Naive thymus-derived CD4-positive, alpha-beta T cell (primary cell): ENCODE measurements at regions not wholly inside any gene's neighbourhood (a gene's known extent, or its start where the extent isn't known, plus 50 kb on each side); places are given as distances from the start of the nearest gene placed in this dataset.
"Not testable (repeated sequence)": the region's sequence is repeated elsewhere in the genome, so short reads cannot be mapped to it uniquely, and the experiment has no call there.

Experiments used
- ATAC-seq: fragments of 150-1000 bp; cut with Tn5 transposase; 2 replicates; pipeline ENCODE4 v1.10.0; 2021; ENCODE audit warnings: mild to moderate bottlenecking, moderate library complexity
- CTCF ChIA-PET: fragments of 350-600 bp; sonication (Branson Sonifier 250); formaldehyde crosslinking; loops from one replicate; lab custom pipeline; 2021; ENCODE audit warnings: antibody characterized with exemption; lab: Charles Lee
- POLR2A ChIA-PET: fragments of 350-600 bp; sonication (Branson Sonifier 250); formaldehyde crosslinking; loops from one replicate; lab custom pipeline; 2021; ENCODE audit warnings: antibody characterized with exemption, inconsistent platforms; lab: Charles Lee
- DNase-seq, 9 donors: peaks; one replicate each; pipeline versions ENCODE4 v3.0.0 to v3.0.0-alpha.2; 2020 to 2022; ENCODE audit warnings: mixed read lengths in 1 of 9
- H3K27ac ChIP-seq: one replicate; pipeline ENCODE4 v1.7.0; 2013; ENCODE audit warnings: mild to moderate bottlenecking, low read depth, low read length, moderate library complexity
- H3K27me3 ChIP-seq, 2 donors: one replicate each; pipeline ENCODE4 v1.7.0; 2013; ENCODE audit warnings: low read length in 2 of 2, mild to moderate bottlenecking in 2 of 2, moderate library complexity in 2 of 2; ENCODE audit not compliant: control insufficient read depth in 2 of 2, insufficient read depth in 2 of 2
- H3K36me3 ChIP-seq, 3 experiments: 1 replicate in 2 of 3; 2 replicates in 1 of 3; pipeline ENCODE4 v1.7.0; 2013; ENCODE audit warnings: low read length in 3 of 3, mild to moderate bottlenecking in 3 of 3, moderate library complexity in 1 of 3; ENCODE audit not compliant: insufficient read depth in 3 of 3, control insufficient read depth in 2 of 3
- H3K4me1 ChIP-seq, 2 donors: one replicate each; pipeline ENCODE4 v1.7.0; 2013; ENCODE audit warnings: low read length in 2 of 2, mild to moderate bottlenecking in 2 of 2, moderate library complexity in 1 of 2; ENCODE audit not compliant: control insufficient read depth in 2 of 2, insufficient read depth in 2 of 2
- H3K4me3 ChIP-seq: 2 replicates; pipeline ENCODE4 v1.7.0; 2013; ENCODE audit warnings: mild to moderate bottlenecking, low read length
- H3K9me3 ChIP-seq, 3 experiments: 1 replicate in 2 of 3; 2 replicates in 1 of 3; pipeline ENCODE4 v1.7.0; 2013; ENCODE audit warnings: low read length in 3 of 3; ENCODE audit not compliant: control insufficient read depth in 2 of 3
- H3K27ac Mint-ChIP-seq, 9 donors: one replicate each; pipeline ENCODE4 v1.8.0; 2020 to 2022; ENCODE audit warnings: mixed read lengths in 9 of 9, mild to moderate bottlenecking in 8 of 9, moderate library complexity in 5 of 9, inconsistent platforms in 2 of 9
- H3K27me3 Mint-ChIP-seq, 5 donors: one replicate each; pipeline ENCODE4 v1.8.0; 2021 to 2022; ENCODE audit warnings: mixed read lengths in 5 of 5, mild to moderate bottlenecking in 1 of 5
- H3K36me3 Mint-ChIP-seq, 5 donors: one replicate each; pipeline ENCODE4 v1.8.0; 2020 to 2022; ENCODE audit warnings: mixed read lengths in 5 of 5, mild to moderate bottlenecking in 3 of 5, inconsistent platforms in 1 of 5
- H3K4me1 Mint-ChIP-seq, 7 donors: one replicate each; pipeline ENCODE4 v1.8.0; 2020 to 2022; ENCODE audit warnings: mixed read lengths in 7 of 7, mild to moderate bottlenecking in 3 of 7, inconsistent platforms in 1 of 7
- H3K4me3 Mint-ChIP-seq, 10 donors: one replicate each; pipeline ENCODE4 v1.8.0; 2020 to 2022; ENCODE audit warnings: mild to moderate bottlenecking in 10 of 10, mixed read lengths in 10 of 10, moderate library complexity in 6 of 10, inconsistent platforms in 2 of 10
- H3K9me3 Mint-ChIP-seq, 11 donors: one replicate each; pipeline ENCODE4 v1.8.0; 2020 to 2022; ENCODE audit warnings: mixed read lengths in 11 of 11, mild to moderate bottlenecking in 4 of 11, inconsistent platforms in 1 of 11, moderate library complexity in 1 of 11
- intact Hi-C, 2 donors: fragments of 100-400 bp; cut with micrococcal nuclease; formaldehyde crosslinking; loops; one replicate each; pipeline ENCODE4 v1.15.1; 2023

DNA sequence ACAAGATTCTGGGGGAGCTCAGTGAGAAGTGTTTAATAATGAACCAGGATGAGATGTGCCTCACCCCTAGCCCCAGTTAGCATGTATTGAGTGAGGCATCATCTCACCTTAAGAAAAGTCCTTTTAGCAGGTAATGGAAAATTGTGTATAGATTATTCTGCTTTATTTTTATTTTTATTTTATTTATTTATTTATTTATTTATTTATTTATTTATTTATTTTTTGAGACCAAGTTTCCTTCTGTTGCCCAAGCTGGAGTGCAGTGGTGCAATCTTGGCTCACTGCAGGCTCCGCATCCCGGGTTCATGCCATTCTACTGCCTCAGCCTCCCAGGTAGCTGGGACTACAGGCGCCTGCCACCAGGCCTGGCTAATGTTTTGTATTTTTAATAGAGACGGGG, 315.8 kb downstream of the ANKRD30A start:
- H3K4me3 Mint-ChIP-seq, H3K36me3 ChIP-seq, H3K27me3 ChIP-seq, H3K27ac Mint-ChIP-seq, ATAC-seq, H3K27ac ChIP-seq, H3K36me3 Mint-ChIP-seq, H3K4me1 ChIP-seq, DNase-seq, H3K9me3 ChIP-seq, H3K4me3 ChIP-seq, H3K27me3 Mint-ChIP-seq, intact Hi-C loops, CTCF ChIA-PET, POLR2A ChIA-PET, H3K4me1 Mint-ChIP-seq: not testable (repeated sequence)
- H3K9me3 Mint-ChIP-seq = peaks cover 4 to 36% (median 11%) of the 10 kb centered on the region in 11 donors

DNA sequence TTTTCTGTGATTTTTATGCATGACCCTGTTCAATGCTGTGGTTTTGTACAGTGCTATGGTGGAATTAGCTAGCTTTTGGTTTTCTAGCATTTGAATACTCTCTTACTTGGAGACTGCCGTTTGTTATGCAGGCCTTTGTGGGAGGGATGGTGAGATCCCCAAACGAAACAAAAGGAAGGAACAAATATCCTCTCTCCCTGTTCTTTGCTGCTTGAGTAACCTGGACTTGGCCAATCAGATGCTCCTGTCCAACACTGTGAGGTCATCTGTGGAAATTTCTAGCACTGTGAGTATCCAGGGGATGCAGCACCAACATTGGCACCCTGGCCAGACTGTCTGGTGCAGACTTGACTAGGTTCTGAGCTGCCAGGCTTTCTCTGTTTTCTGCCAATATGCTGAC, 314.4 kb downstream of the ANKRD30A start:
- H3K36me3 ChIP-seq = no peaks in the 10 kb centered on the region
- ChIA-PET CTCF (no interaction called here), POLR2A (no interaction called here)
- no peaks in the 10 kb centered on the region for H3K4me1 ChIP-seq
- H3K9me3 ChIP-seq = no peaks in the 10 kb centered on the region
- ATAC-seq = no peak
- H3K4me1 Mint-ChIP-seq = no peaks in the 10 kb centered on the region
- no peak overlapping the region for H3K4me3 Mint-ChIP-seq
- no peaks in the 10 kb centered on the region for H3K27me3 Mint-ChIP-seq
- DNase-seq = no peak
- no peaks in the 10 kb centered on the region for H3K27me3 ChIP-seq
- H3K4me3 ChIP-seq = no peak overlapping the region
- H3K27ac ChIP-seq = no peak overlapping the region
- H3K27ac Mint-ChIP-seq = no peak overlapping the region
- intact Hi-C loops = no loop called here
- H3K9me3 Mint-ChIP-seq = peaks cover 0 to 25% (median 7%) of the 10 kb centered on the region in 11 donors
- H3K36me3 Mint-ChIP-seq = no peaks in the 10 kb centered on the region

DNA sequence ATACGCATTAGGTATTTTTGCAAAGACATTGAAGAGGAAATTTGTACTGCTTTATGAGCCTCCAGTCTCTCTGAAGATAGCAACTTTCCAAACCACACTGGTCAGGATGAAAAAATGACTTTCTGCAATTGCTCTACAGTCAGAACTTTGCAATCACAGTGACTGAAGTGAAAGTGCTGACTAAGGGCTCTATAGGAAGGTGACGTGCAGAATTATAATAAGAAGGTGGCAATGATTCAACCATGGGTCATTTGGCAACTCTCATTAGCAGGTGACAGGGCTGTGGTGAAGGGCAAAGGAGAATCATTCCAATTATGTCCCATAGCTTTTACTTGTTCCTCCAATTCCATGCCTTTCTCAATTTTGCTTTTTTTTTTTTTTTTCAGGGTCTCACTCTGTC, 311.0 kb downstream of the ANKRD30A start:
- ChIA-PET POLR2A (no interaction called here), CTCF (no interaction called here)
- H3K36me3 Mint-ChIP-seq = no peaks in the 10 kb centered on the region
- no peak overlapping the region for H3K27ac Mint-ChIP-seq
- DNase-seq (no peak), ATAC-seq (no peak)
- Histone ChIP-seq H3K27ac (no peak overlapping the region), H3K4me3 (no peak overlapping the region), H3K9me3 (no peaks in the 10 kb centered on the region), H3K4me1 (no peaks in the 10 kb centered on the region), H3K27me3 (no peaks in the 10 kb centered on the region), H3K36me3 (no peaks in the 10 kb centered on the region)
- intact Hi-C loops = no loop called here
- peaks cover 0 to 14% (median 4%) of the 10 kb centered on the region in 11 donors for H3K9me3 Mint-ChIP-seq
- no peaks in the 10 kb centered on the region for H3K4me1 Mint-ChIP-seq
- no peak overlapping the region for H3K4me3 Mint-ChIP-seq
- no peaks in the 10 kb centered on the region for H3K27me3 Mint-ChIP-seq

DNA sequence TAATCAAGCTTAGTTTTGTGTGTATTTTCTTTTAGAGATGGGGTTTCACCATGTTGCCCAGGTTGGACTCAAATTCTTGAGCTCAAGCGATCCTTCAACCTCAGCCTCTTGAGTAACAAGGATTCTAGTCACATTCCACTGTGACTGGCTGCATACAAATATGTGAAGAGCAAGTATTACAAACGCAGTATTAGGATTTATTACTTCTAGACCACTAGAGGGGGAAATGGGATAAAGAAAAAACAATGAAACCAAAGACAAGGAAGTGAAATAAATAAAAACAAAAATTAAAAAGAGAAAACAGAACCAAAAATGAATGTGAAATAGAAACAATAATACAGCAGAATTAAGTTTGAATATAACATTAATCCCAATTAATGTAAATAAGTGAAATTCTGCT, 308.7 kb downstream of the ANKRD30A start:
- DNase-seq (no peak), ATAC-seq (no peak)
- Mint-ChIP-seq H3K27me3 (peaks cover 0 to 4% (median 0%) of the 10 kb centered on the region in 5 donors), H3K36me3 (no peaks in the 10 kb centered on the region), H3K4me1 (no peaks in the 10 kb centered on the region), H3K9me3 (peaks cover 0 to 14% (median 7%) of the 10 kb centered on the region in 11 donors), H3K4me3 (no peak overlapping the region), H3K27ac (no peak overlapping the region)
- Histone ChIP-seq H3K9me3 (no peaks in the 10 kb centered on the region), H3K4me3 (no peak overlapping the region), H3K27ac (no peak overlapping the region), H3K27me3 (no peaks in the 10 kb centered on the region), H3K36me3 (no peaks in the 10 kb centered on the region), H3K4me1 (no peaks in the 10 kb centered on the region)
- ChIA-PET POLR2A (no interaction called here), CTCF (no interaction called here)
- intact Hi-C loops = no loop called here
